HPDE6-E6E7 (cell line): ENCODE measurements at regions not wholly inside any gene's neighbourhood (a gene's known extent, or its start where the extent isn't known, plus 50 kb on each side); places are given as distances from the start of the nearest gene placed in this dataset.
"Not testable (repeated sequence)": the region's sequence is repeated elsewhere in the genome, so short reads cannot be mapped to it uniquely, and the experiment has no call there.

ENCODE experiments used
- DNase-seq: peaks from one replicate; pipeline ENCODE4 v3.0.0; 2011; ENCODE audit warnings: missing footprints; ENCODE audit errors: extremely low spot score

- DNase-seq: no peak
Measured at GRCh38 chr3:15989419-15989818, 185.1 kb upstream of the GALNT15 start.

- not testable (repeated sequence) for DNase-seq
Measured at GRCh38 chr3:15993660-15994059, 180.8 kb upstream of the GALNT15 start.

- not testable (repeated sequence) for DNase-seq
Measured at GRCh38 chr3:15996496-15996895, 178.0 kb upstream of the GALNT15 start.

GRCh38 chr3:15997274-15997943 is 177.1 kb upstream of the GALNT15 start:
- DNase-seq: no peak

GRCh38 chr3:15998911-15999310 is 175.6 kb upstream of the GALNT15 start:
- no peak for DNase-seq

- DNase-seq: no peak
Measured at GRCh38 chr3:16004812-16005211, 169.7 kb upstream of the GALNT15 start.

- DNase-seq: no peak
Measured at GRCh38 chr3:16011376-16011775, 163.1 kb upstream of the GALNT15 start.

GRCh38 chr3:16012086-16012485 is 162.4 kb upstream of the GALNT15 start:
- DNase-seq: no peak

GRCh38 chr3:16013568-16013967 is 160.9 kb upstream of the GALNT15 start:
- no peak for DNase-seq

- not testable (repeated sequence) for DNase-seq
Measured at GRCh38 chr3:16021801-16022200, 152.7 kb upstream of the GALNT15 start.

GRCh38 chr3:16023881-16024280 is 150.6 kb upstream of the GALNT15 start:
- not testable (repeated sequence) for DNase-seq

GRCh38 chr3:16024548-16024947 is 149.9 kb upstream of the GALNT15 start:
- no peak for DNase-seq

- DNase-seq: no peak
Measured at GRCh38 chr3:16026753-16027152, 147.7 kb upstream of the GALNT15 start.

- no peak for DNase-seq
Measured at GRCh38 chr3:16028604-16029003, 145.9 kb upstream of the GALNT15 start.

- no peak for DNase-seq
Measured at GRCh38 chr3:16030342-16030741, 144.1 kb upstream of the GALNT15 start.

GRCh38 chr3:16031434-16031833 is 143.0 kb upstream of the GALNT15 start:
- DNase-seq: no peak

GRCh38 chr3:16033889-16034687 is 140.4 kb upstream of the GALNT15 start:
- DNase-seq: no peak

- DNase-seq: no peak
Measured at GRCh38 chr3:16040991-16041390, 133.5 kb upstream of the GALNT15 start.

- peak; percentile 19 for DNase-seq
Measured at GRCh38 chr3:16048435-16049318, 125.8 kb upstream of the GALNT15 start.

GRCh38 chr3:16050641-16051467 is 123.6 kb upstream of the GALNT15 start:
- DNase-seq: no peak

GRCh38 chr3:16051691-16052090 is 122.8 kb upstream of the GALNT15 start:
- DNase-seq: no peak
